ENCODE measurements at regions not wholly inside any gene's neighbourhood (a gene's known extent, or its start where the extent isn't known, plus 50 kb on each side); places are given as distances from the start of the nearest gene placed in this dataset.

- ATAC-seq (no peak), DNase-seq (no peak)
- no TSS peak for BruUV-seq (replicated peaks)
- Histone ChIP-seq H3K4me2 (ENCODE audit: low read length) (no peak overlapping the region), H2AFZ (ENCODE audit: low read length) (no peak overlapping the region), H3K79me2 (ENCODE audit: low read length) (no peaks in the 10 kb centered on the region), H3K9me2 (replicated peaks; ENCODE audit: low read length) (no peaks in the 10 kb centered on the region), H3K4me3 (ENCODE audit: low read length) (no peak overlapping the region), H3K9ac (ENCODE audit: low read length) (no peak overlapping the region), H3K36me3 (ENCODE audit: low read depth, low read length) (no peaks in the 10 kb centered on the region), H3K27me3 (ENCODE audit: low read length) (peaks cover 26% of the 10 kb centered on the region), H4K20me1 (ENCODE audit: low read length) (no peaks in the 10 kb centered on the region), H3F3A (ENCODE audit: low read length, unreplicated experiment) (no peaks in the 10 kb centered on the region), H3K9me3 (ENCODE audit: low read length) (no peaks in the 10 kb centered on the region), H3K27ac (ENCODE audit: low read length) (no peak overlapping the region), H3K4me1 (ENCODE audit: insufficient read depth, low read length) (peaks cover 11% of the 10 kb centered on the region)
- intact Hi-C loops (cut with micrococcal nuclease), result no loop called here
- ChIA-PET CTCF (no interaction called here), POLR2A (ENCODE audit: unreplicated experiment) (interaction anchor here (0.6 kb wide), 1 partner anchor 1460 kb away, joined by 5 read pairs; no protein-coding TSS in a partner anchor)
- no peak for TF ChIP-seq EZH2phosphoT487 (IDR thresholded peaks at IDR 0.05; ENCODE audit: borderline replicate concordance, low read length)
- TF ChIP-seq EZH2 (IDR thresholded peaks at IDR 0.05; ENCODE audit: low read length, unreplicated experiment), result no peak
- TF ChIP-seq CTCF (conservative IDR thresholded peaks at IDR 0.05; ENCODE audit: low read depth, low read length), result no peak
These were observed 65.8 kb upstream of the HS6ST1 start for GRCh38 chr2:128384446-128384845.

GRCh38 chr2:128384956-128385355 lies 66.3 kb upstream of the HS6ST1 start:
- ChIA-PET CTCF (no interaction called here), POLR2A (ENCODE audit: unreplicated experiment) (no interaction called here)
- no TSS peak for BruUV-seq (replicated peaks)

DNA sequence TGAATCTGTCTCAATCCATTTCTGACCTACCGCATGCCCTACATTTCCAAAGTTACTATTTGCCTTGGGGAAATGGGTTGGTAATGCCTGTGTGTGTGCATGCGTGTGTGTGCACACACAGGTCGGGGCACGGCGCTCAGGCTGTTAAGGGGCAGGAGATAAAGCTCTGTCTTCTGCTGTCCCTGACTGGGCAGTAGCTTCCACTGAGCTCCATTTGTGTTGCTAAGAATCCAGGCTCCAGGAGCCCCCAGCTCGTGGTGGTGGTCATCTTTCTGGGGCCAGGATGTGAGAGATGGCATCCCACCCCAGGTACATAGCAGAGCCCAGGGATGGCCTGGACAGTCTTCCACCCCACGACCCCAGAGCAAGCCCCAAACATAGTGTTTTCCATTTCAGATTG lies 66.7 kb upstream of the HS6ST1 start:
- CTCF ChIA-PET, result no interaction called here
- no TSS peak for BruUV-seq (replicated peaks)
- intact Hi-C loops (cut with micrococcal nuclease), result no loop called here

More at GRCh38 chr2:128384956-128385355, 66.3 kb upstream of the HS6ST1 start:
- Histone ChIP-seq H3K27ac (ENCODE audit: low read length) (no peak overlapping the region), H3K9ac (ENCODE audit: low read length) (no peak overlapping the region), H3K9me2 (replicated peaks; ENCODE audit: low read length) (no peaks in the 10 kb centered on the region), H2AFZ (ENCODE audit: low read length) (no peak overlapping the region), H3K27me3 (ENCODE audit: low read length) (peaks cover 21% of the 10 kb centered on the region), H3K9me3 (ENCODE audit: low read length) (no peaks in the 10 kb centered on the region), H3K36me3 (ENCODE audit: low read depth, low read length) (no peaks in the 10 kb centered on the region), H3F3A (ENCODE audit: low read length, unreplicated experiment) (no peaks in the 10 kb centered on the region), H3K4me3 (ENCODE audit: low read length) (no peak overlapping the region), H3K79me2 (ENCODE audit: low read length) (no peaks in the 10 kb centered on the region), H4K20me1 (ENCODE audit: low read length) (no peaks in the 10 kb centered on the region), H3K4me2 (ENCODE audit: low read length) (no peak overlapping the region), H3K4me1 (ENCODE audit: insufficient read depth, low read length) (peaks cover 11% of the 10 kb centered on the region)
- no peak for DNase-seq
- no peak for ATAC-seq
- no peak for TF ChIP-seq CTCF (conservative IDR thresholded peaks at IDR 0.05; ENCODE audit: low read depth, low read length)
- TF ChIP-seq EZH2 (IDR thresholded peaks at IDR 0.05; ENCODE audit: low read length, unreplicated experiment), result no peak
- TF ChIP-seq EZH2phosphoT487 (IDR thresholded peaks at IDR 0.05; ENCODE audit: borderline replicate concordance, low read length), result no peak
- intact Hi-C loops (cut with micrococcal nuclease), result no loop called here

More for the DNA sequence above, 66.7 kb upstream of the HS6ST1 start:
- no peak for ATAC-seq
- Histone ChIP-seq H3K9ac (ENCODE audit: low read length) (no peak overlapping the region), H3F3A (ENCODE audit: low read length, unreplicated experiment) (no peaks in the 10 kb centered on the region), H3K9me3 (ENCODE audit: low read length) (no peaks in the 10 kb centered on the region), H3K27ac (ENCODE audit: low read length) (no peak overlapping the region), H3K9me2 (replicated peaks; ENCODE audit: low read length) (no peaks in the 10 kb centered on the region), H3K4me1 (ENCODE audit: insufficient read depth, low read length) (peaks cover 11% of the 10 kb centered on the region), H3K79me2 (ENCODE audit: low read length) (no peaks in the 10 kb centered on the region), H3K4me3 (ENCODE audit: low read length) (no peak overlapping the region), H3K4me2 (ENCODE audit: low read length) (no peak overlapping the region), H3K27me3 (ENCODE audit: low read length) (peaks cover 17% of the 10 kb centered on the region; the same call in 1 of the 2 replicates), H2AFZ (ENCODE audit: low read length) (no peak overlapping the region), H4K20me1 (ENCODE audit: low read length) (no peaks in the 10 kb centered on the region), H3K36me3 (ENCODE audit: low read depth, low read length) (no peaks in the 10 kb centered on the region)
- no peak for DNase-seq
- no peak for TF ChIP-seq EZH2 (IDR thresholded peaks at IDR 0.05; ENCODE audit: low read length, unreplicated experiment)
- POLR2A ChIA-PET (ENCODE audit: unreplicated experiment), result no interaction called here
